OCI-M2 (cell line): ENCODE measurements at regions not wholly inside any gene's neighbourhood (a gene's known extent, or its start where the extent isn't known, plus 50 kb on each side); places are given as distances from the start of the nearest gene placed in this dataset.

ENCODE experiments used
- DNase-seq: peaks from one replicate; lab custom pipeline; 2025; ENCODE audit not compliant: unreplicated experiment; lab: John Stamatoyannopoulos, UW

- DNase-seq, result no peak
These were observed 260.0 kb downstream of the NDFIP2 start for GRCh38 chr13:79740991-79741390.

GRCh38 chr13:79736356-79736755 lies 255.4 kb downstream of the NDFIP2 start:
- DNase-seq, result no peak

GRCh38 chr13:79735228-79735627 lies 254.3 kb downstream of the NDFIP2 start:
- no peak for DNase-seq

GRCh38 chr13:79727086-79727485 lies 246.1 kb downstream of the NDFIP2 start:
- DNase-seq, result no peak

GRCh38 chr13:79725841-79726240 lies 244.9 kb downstream of the NDFIP2 start:
- DNase-seq, result no peak

GRCh38 chr13:79724348-79725103 lies 243.6 kb downstream of the NDFIP2 start:
- DNase-seq, result no peak

- DNase-seq, result no peak
These were observed 242.6 kb downstream of the NDFIP2 start for GRCh38 chr13:79723519-79724024.

- DNase-seq, result no peak
These were observed 242.0 kb downstream of the NDFIP2 start for GRCh38 chr13:79722885-79723445.

- no peak for DNase-seq
These were observed 235.2 kb downstream of the NDFIP2 start for GRCh38 chr13:79716191-79716590.

GRCh38 chr13:79711631-79712030 lies 230.7 kb downstream of the NDFIP2 start:
- no peak for DNase-seq

- no peak for DNase-seq
These were observed 229.4 kb downstream of the NDFIP2 start for GRCh38 chr13:79710376-79710775.

- DNase-seq, result no peak
These were observed 228.5 kb downstream of the NDFIP2 start for GRCh38 chr13:79709471-79709870.

GRCh38 chr13:79703772-79704171 lies 222.8 kb downstream of the NDFIP2 start:
- DNase-seq, result no peak

GRCh38 chr13:79695754-79696153 lies 214.8 kb downstream of the NDFIP2 start:
- DNase-seq, result no peak

GRCh38 chr13:79692846-79693245 lies 211.9 kb downstream of the NDFIP2 start:
- DNase-seq, result no peak

- DNase-seq, result no peak
These were observed 210.9 kb downstream of the NDFIP2 start for GRCh38 chr13:79691826-79692225.

- no peak for DNase-seq
These were observed 207.8 kb downstream of the NDFIP2 start for GRCh38 chr13:79688741-79689140.

- DNase-seq, result no peak
These were observed 205.5 kb downstream of the NDFIP2 start for GRCh38 chr13:79686441-79686840.

GRCh38 chr13:79684371-79684770 lies 203.4 kb downstream of the NDFIP2 start:
- no peak for DNase-seq

GRCh38 chr13:79682164-79682563 lies 201.2 kb downstream of the NDFIP2 start:
- DNase-seq, result no peak

- no peak for DNase-seq
These were observed 200.1 kb downstream of the NDFIP2 start for GRCh38 chr13:79681069-79681468.

GRCh38 chr13:79680485-79680884 lies 199.5 kb downstream of the NDFIP2 start:
- no peak for DNase-seq

- no peak for DNase-seq
These were observed 198.4 kb downstream of the NDFIP2 start for GRCh38 chr13:79679334-79679733.
